ENCODE measurements at regions not wholly inside any gene's neighbourhood (a gene's known extent, or its start where the extent isn't known, plus 50 kb on each side); places are given as distances from the start of the nearest gene placed in this dataset.

DNA sequence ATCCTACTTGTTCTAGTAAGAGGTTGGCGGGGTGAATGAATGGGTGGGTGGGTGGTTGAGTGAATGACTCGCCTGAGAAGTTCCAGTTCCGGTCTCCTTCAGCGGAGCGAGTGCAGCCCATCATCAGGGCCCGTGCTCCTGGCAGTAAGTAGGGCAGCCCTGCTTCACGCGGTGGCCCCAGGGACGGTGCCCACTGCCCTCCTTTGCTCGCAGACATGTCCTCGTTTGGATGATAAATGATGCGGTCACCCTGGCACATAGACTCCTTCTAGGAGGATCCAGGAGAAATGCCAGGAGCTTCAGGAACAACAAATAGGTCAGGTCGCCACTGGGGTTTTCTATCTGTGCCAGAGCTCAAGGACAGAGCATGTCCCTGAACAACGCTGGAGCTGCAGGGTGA is 370.8 kb downstream of the CTTN start:
- TF ChIP-seq NR2C2 (CRISPR knock-in tag; IDR thresholded peaks at IDR 0.05) (no peak), NR2C2 (tag; IDR thresholded peaks at IDR 0.05) (no peak), CXXC5 (CRISPR knock-in tag; IDR thresholded peaks at IDR 0.05) (no peak), CTBP1 (IDR thresholded peaks at IDR 0.05; ENCODE audit: borderline replicate concordance) (no peak)
- TF ChIP-seq, protein P1, sequence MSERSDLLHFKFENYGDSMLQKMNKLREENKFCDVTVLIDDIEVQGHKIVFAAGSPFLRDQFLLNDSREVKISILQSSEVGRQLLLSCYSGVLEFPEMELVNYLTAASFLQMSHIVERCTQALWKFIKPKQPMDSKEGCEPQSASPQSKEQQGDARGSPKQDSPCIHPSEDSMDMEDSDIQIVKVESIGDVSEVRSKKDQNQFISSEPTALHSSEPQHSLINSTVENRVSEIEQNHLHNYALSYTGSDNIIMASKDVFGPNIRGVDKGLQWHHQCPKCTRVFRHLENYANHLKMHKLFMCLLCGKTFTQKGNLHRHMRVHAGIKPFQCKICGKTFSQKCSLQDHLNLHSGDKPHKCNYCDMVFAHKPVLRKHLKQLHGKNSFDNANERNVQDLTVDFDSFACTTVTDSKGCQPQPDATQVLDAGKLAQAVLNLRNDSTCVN (CRISPR knock-in tag; IDR thresholded peaks at IDR 0.05): no peak
- TF ChIP-seq, protein P2, sequence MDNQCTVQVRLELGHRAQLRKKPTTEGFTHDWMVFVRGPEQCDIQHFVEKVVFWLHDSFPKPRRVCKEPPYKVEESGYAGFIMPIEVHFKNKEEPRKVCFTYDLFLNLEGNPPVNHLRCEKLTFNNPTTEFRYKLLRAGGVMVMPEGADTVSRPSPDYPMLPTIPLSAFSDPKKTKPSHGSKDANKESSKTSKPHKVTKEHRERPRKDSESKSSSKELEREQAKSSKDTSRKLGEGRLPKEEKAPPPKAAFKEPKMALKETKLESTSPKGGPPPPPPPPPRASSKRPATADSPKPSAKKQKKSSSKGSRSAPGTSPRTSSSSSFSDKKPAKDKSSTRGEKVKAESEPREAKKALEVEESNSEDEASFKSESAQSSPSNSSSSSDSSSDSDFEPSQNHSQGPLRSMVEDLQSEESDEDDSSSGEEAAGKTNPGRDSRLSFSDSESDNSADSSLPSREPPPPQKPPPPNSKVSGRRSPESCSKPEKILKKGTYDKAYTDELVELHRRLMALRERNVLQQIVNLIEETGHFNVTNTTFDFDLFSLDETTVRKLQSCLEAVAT (IDR thresholded peaks at IDR 0.05): no peak
- Histone ChIP-seq H3K4me1 (replicated peaks in 1 of 2; ENCODE audit: control insufficient read depth in 2 of 2, insufficient read depth in 2 of 2, low read length in 2 of 2) (no peaks in the 10 kb centered on the region; a peak in 1 of 5 replicates), H3K27me3 (ENCODE audit: control insufficient read depth in 2 of 2, insufficient read depth in 2 of 2, low read length in 2 of 2) (peaks cover 2 to 8% of the 10 kb centered on the region in 2 experiments; a peak in 3 of 5 replicates), H3K79me2 (ENCODE audit: control insufficient read depth, insufficient read depth, low read length) (no peaks in the 10 kb centered on the region), H3K9me3 (replicated peaks; ENCODE audit: control insufficient read depth, insufficient read depth, low read depth, low read length) (no peaks in the 10 kb centered on the region), H3K9me1 (ENCODE audit: control insufficient read depth, insufficient read depth, low read length) (no peaks in the 10 kb centered on the region), H3K4me3 (no peak overlapping the region), H4K20me1 (replicated peaks; ENCODE audit: control insufficient read depth, insufficient read depth, low read length) (no peaks in the 10 kb centered on the region; the same call in 1 of the 2 replicates), H3K4me2 (ENCODE audit: insufficient read depth, low read length) (no peak overlapping the region), H3K27ac (ENCODE audit: extremely low read depth, low read depth, low read length) (no peak overlapping the region), H2AFZ (ENCODE audit: low read depth, low read length) (no peak overlapping the region), H3K9ac (ENCODE audit: insufficient read depth in 1 of 2, low read depth in 2 of 2, low read length in 2 of 2) (no peak overlapping the region), H3K36me3 (ENCODE audit: control insufficient read depth, insufficient read depth, low read length) (no peaks in the 10 kb centered on the region)
- in situ Hi-C loops (cut with MboI) (no loop called here), intact Hi-C loops (cut with micrococcal nuclease) (no loop called here)
- CTCF ChIA-PET (ENCODE audit: low intra/inter-chr PET ratio): no interaction called here
- BruUV-seq (replicated peaks): no TSS peak
- DNase-seq (ENCODE audit: extremely low read depth in 1 of 4, low spot score in 3 of 4) (no peak), ATAC-seq (no peak), FAIRE-seq (no peak)
- POLR2A ChIA-PET: interaction anchor here (0.7 kb wide), 1 partner anchor 213 kb away, joined by 3 read pairs; no protein-coding TSS in a partner anchor
- 0% methylated on average over 14 of the region's 14 CpGs for WGBS (ENCODE audit: insufficient coverage, low coverage, missing lambda C conversion rate)

All from K562 (cell line).